ENCODE measurements at regions not wholly inside any gene's neighbourhood (a gene's known extent, or its start where the extent isn't known, plus 50 kb on each side); places are given as distances from the start of the nearest gene placed in this dataset.
"Not testable (repeated sequence)": the region's sequence is repeated elsewhere in the genome, so short reads cannot be mapped to it uniquely, and the experiment has no call there.

GRCh38 chr2:37755961-37756559 is 84.6 kb upstream of the CDC42EP3 start:
- not testable (repeated sequence) for H3K4me3 ChIP-seq (ENCODE audit: low read depth, low read length); DNase-seq (ENCODE audit: low read depth)

GRCh38 chr2:37757456-37757855 is 86.0 kb upstream of the CDC42EP3 start:
- not testable (repeated sequence) for DNase-seq (ENCODE audit: low read depth); H3K4me3 ChIP-seq (ENCODE audit: low read depth, low read length)

- H3K4me3 ChIP-seq (ENCODE audit: low read depth, low read length); DNase-seq (ENCODE audit: low read depth): not testable (repeated sequence)
Observed at GRCh38 chr2:37758141-37758601, 86.7 kb upstream of the CDC42EP3 start.

GRCh38 chr2:37759989-37760388 is 88.5 kb upstream of the CDC42EP3 start:
- DNase-seq (ENCODE audit: low read depth); H3K4me3 ChIP-seq (ENCODE audit: low read depth, low read length): not testable (repeated sequence)

- H3K4me3 ChIP-seq (ENCODE audit: low read depth, low read length), result no peak overlapping the region
- no peak for DNase-seq (ENCODE audit: low read depth)
Observed at GRCh38 chr2:37760471-37760870, 89.0 kb upstream of the CDC42EP3 start.

- H3K4me3 ChIP-seq (ENCODE audit: low read depth, low read length); DNase-seq (ENCODE audit: low read depth): not testable (repeated sequence)
Observed at GRCh38 chr2:37762281-37762680, 90.8 kb upstream of the CDC42EP3 start.

GRCh38 chr2:37764739-37765138 is 93.3 kb upstream of the CDC42EP3 start:
- no peak overlapping the region for H3K4me3 ChIP-seq (ENCODE audit: low read depth, low read length)
- DNase-seq (ENCODE audit: low read depth), result no peak

GRCh38 chr2:37766106-37766505 is 94.7 kb upstream of the CDC42EP3 start:
- DNase-seq (ENCODE audit: low read depth), result no peak
- H3K4me3 ChIP-seq (ENCODE audit: low read depth, low read length), result no peak overlapping the region

- no peak overlapping the region for H3K4me3 ChIP-seq (ENCODE audit: low read depth, low read length)
- no peak for DNase-seq (ENCODE audit: low read depth)
Observed at GRCh38 chr2:37767046-37767445, 95.6 kb upstream of the CDC42EP3 start.

- DNase-seq (ENCODE audit: low read depth), result peak; percentile 95
- no peak overlapping the region for H3K4me3 ChIP-seq (ENCODE audit: low read depth, low read length)
Observed at GRCh38 chr2:37767959-37768925, 96.8 kb upstream of the CDC42EP3 start.

- H3K4me3 ChIP-seq (ENCODE audit: low read depth, low read length), result no peak overlapping the region
- DNase-seq (ENCODE audit: low read depth), result no peak
Observed at GRCh38 chr2:37769551-37769950, 98.1 kb upstream of the CDC42EP3 start.

GRCh38 chr2:37770797-37771196 is 99.4 kb upstream of the CDC42EP3 start:
- H3K4me3 ChIP-seq (ENCODE audit: low read depth, low read length), result no peak overlapping the region
- peak; percentile 26 for DNase-seq (ENCODE audit: low read depth)

- no peak overlapping the region for H3K4me3 ChIP-seq (ENCODE audit: low read depth, low read length)
Observed at GRCh38 chr2:37771600-37772088, 100.2 kb upstream of the CDC42EP3 start.

GRCh38 chr2:37773371-37774130 is 102.1 kb upstream of the CDC42EP3 start:
- no peak for DNase-seq (ENCODE audit: low read depth)
- H3K4me3 ChIP-seq (ENCODE audit: low read depth, low read length), result no peak overlapping the region

More at GRCh38 chr2:37771600-37772088, 100.2 kb upstream of the CDC42EP3 start:
- peak; percentile 43 for DNase-seq (ENCODE audit: low read depth)

GRCh38 chr2:37774171-37774944 is 102.9 kb upstream of the CDC42EP3 start:
- not testable (repeated sequence) for DNase-seq (ENCODE audit: low read depth); H3K4me3 ChIP-seq (ENCODE audit: low read depth, low read length)

GRCh38 chr2:37774976-37775907 is 103.8 kb upstream of the CDC42EP3 start:
- no peak overlapping the region for H3K4me3 ChIP-seq (ENCODE audit: low read depth, low read length)
- no peak for DNase-seq (ENCODE audit: low read depth)

GRCh38 chr2:37775908-37776250 is 104.4 kb upstream of the CDC42EP3 start:
- no peak overlapping the region for H3K4me3 ChIP-seq (ENCODE audit: low read depth, low read length)
- peak; percentile 58 for DNase-seq (ENCODE audit: low read depth)

- peak; percentile 77 for DNase-seq (ENCODE audit: low read depth)
- no peak overlapping the region for H3K4me3 ChIP-seq (ENCODE audit: low read depth, low read length)
Observed at GRCh38 chr2:37776487-37776886, 105.0 kb upstream of the CDC42EP3 start.
